ENCODE measurements at regions not wholly inside any gene's neighbourhood (a gene's known extent, or its start where the extent isn't known, plus 50 kb on each side); places are given as distances from the start of the nearest gene placed in this dataset.

DNA sequence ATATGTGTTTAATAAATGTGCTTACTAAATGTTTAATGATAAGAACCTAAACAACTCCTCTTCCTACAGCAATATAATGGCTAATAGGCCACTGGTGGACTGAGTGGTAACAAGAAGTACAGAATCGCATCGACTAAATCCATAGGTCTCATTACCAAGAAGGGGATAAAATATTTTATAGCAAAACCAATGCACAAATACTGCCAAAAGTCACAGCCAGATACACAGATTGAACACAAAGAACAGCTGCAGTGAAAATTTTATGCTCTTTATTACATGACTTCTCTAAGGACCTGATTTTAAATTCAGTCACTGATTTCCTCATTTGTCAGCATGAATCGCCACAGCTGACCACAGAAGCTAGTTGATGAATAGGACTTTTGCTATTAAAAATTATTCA lies 285.4 kb downstream of the DHX15 start:
- no peak for TF ChIP-seq POLR2A (IDR thresholded peaks at IDR 0.05)
- TF ChIP-seq, protein P1, sequence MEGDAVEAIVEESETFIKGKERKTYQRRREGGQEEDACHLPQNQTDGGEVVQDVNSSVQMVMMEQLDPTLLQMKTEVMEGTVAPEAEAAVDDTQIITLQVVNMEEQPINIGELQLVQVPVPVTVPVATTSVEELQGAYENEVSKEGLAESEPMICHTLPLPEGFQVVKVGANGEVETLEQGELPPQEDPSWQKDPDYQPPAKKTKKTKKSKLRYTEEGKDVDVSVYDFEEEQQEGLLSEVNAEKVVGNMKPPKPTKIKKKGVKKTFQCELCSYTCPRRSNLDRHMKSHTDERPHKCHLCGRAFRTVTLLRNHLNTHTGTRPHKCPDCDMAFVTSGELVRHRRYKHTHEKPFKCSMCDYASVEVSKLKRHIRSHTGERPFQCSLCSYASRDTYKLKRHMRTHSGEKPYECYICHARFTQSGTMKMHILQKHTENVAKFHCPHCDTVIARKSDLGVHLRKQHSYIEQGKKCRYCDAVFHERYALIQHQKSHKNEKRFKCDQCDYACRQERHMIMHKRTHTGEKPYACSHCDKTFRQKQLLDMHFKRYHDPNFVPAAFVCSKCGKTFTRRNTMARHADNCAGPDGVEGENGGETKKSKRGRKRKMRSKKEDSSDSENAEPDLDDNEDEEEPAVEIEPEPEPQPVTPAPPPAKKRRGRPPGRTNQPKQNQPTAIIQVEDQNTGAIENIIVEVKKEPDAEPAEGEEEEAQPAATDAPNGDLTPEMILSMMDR (IDR thresholded peaks at IDR 0.05): no peak
